ENCODE measurements at regions not wholly inside any gene's neighbourhood (a gene's known extent, or its start where the extent isn't known, plus 50 kb on each side); places are given as distances from the start of the nearest gene placed in this dataset.

DNA sequence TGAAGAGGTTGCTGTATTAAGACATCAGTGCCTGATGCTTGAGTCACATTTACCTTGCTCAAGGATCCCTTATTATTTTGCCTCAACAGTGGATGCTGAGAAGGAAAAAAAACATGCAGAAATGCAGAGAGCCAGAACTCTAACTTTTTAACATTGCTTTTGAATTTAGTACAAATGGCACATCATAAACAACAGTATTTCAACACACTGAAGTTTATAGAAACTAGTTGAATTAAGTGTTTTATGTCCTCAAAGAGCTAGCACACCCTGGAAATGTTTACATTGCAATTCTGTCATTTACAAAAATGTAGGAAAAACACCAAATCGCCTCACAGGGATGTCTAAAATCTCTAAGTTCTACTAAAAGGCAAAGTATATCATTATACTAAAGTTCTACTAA is 69.5 kb upstream of the BLTP1 start:
- TF ChIP-seq, protein P1, sequence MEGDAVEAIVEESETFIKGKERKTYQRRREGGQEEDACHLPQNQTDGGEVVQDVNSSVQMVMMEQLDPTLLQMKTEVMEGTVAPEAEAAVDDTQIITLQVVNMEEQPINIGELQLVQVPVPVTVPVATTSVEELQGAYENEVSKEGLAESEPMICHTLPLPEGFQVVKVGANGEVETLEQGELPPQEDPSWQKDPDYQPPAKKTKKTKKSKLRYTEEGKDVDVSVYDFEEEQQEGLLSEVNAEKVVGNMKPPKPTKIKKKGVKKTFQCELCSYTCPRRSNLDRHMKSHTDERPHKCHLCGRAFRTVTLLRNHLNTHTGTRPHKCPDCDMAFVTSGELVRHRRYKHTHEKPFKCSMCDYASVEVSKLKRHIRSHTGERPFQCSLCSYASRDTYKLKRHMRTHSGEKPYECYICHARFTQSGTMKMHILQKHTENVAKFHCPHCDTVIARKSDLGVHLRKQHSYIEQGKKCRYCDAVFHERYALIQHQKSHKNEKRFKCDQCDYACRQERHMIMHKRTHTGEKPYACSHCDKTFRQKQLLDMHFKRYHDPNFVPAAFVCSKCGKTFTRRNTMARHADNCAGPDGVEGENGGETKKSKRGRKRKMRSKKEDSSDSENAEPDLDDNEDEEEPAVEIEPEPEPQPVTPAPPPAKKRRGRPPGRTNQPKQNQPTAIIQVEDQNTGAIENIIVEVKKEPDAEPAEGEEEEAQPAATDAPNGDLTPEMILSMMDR (IDR thresholded peaks at IDR 0.05): no peak
- no peak for TF ChIP-seq POLR2A (IDR thresholded peaks at IDR 0.05)

All from esophagus squamous epithelium (tissue), 4 donors.